GM12892 (cell line): ENCODE measurements at regions not wholly inside any gene's neighbourhood (a gene's known extent, or its start where the extent isn't known, plus 50 kb on each side); places are given as distances from the start of the nearest gene placed in this dataset.

Source experiments
- DNase-seq: peaks from one replicate; pipeline ENCODE4 v3.0.0; 2011; ENCODE audit not compliant: insufficient read length
- FAIRE-seq: peaks from 2 replicates; lab custom pipeline; 2011; peaks lifted over from hg19 to GRCh38; lab: Jason Lieb, UNC
- POLR2A ChIP-seq: IDR thresholded peaks from 2 replicates; pipeline ENCODE4 v1.6.1; 2011; ENCODE audit warnings: low read depth, low read length, control low read depth
- POLR2AphosphoS5 ChIP-seq: IDR thresholded peaks from 2 replicates; pipeline ENCODE4 v1.6.1; 2011; ENCODE audit warnings: low read depth, low read length, control low read depth
- TAF1 ChIP-seq: IDR thresholded peaks from 2 replicates; pipeline ENCODE4 v1.6.1; 2011; ENCODE audit warnings: low read depth, mild to moderate bottlenecking, control low read depth, low read length, borderline replicate concordance

DNA sequence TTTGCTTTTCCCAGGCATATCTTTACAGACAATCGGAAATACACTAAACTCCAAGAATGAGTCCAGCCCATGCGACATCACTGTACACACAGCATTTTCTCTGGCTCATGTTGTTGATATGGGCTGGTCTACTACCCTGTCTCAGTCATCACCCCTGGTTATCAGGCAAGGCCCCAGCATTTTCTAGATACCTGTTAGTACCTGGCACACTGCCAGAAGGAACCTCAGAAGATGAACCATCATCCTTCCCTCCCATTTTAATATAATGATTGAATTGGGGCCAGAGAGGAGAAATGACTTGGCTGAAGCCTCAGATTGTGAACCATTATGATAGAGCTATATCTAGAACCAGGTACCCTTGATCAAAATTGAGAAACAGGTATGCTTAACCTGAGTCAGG lies 406.2 kb downstream of the CDH11 start:
- TF ChIP-seq TAF1, result no peak
- no peak for TF ChIP-seq POLR2A
- no peak for TF ChIP-seq POLR2AphosphoS5
- FAIRE-seq (no peak), DNase-seq (no peak)

DNA sequence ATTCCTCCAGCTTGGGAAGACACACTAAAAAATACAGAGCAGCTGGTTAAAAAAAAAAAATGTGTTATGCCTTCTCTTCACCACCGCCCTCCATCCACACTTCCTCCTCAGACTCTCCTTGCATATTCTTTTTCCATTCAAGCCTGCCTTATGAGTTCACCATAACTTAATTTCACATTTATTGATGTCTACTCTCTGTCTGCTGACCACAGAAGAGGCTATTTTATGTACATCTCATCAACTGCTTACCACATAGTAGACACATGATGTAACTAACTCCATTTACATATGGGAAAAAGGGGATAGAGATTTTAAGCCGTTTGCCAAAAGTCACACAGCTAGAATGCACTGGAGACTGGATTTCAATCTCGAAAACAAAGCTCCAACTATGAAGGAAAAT lies 409.8 kb downstream of the CDH11 start:
- no peak for DNase-seq
- TF ChIP-seq POLR2AphosphoS5 (no peak), POLR2A (no peak), TAF1 (no peak)
- FAIRE-seq, result no peak

DNA sequence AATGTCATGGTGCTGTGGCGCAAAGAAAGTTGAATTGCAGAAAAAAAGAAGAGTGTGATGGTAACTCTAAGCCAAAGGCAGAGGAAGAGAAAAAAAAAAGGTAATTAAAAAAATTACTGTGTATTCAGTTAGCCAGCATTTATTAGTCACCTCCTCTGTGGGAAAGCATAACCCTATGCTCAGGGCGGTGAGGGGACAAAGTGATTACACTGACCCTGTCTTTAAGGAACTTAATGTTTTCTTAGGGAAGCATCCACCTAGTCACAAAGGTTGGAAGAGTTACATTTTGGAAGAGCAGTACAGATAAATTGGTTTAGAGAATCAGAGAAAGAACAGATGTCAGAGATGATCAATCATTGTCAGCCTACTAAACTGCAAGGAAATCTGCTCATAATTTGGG lies 410.3 kb downstream of the CDH11 start:
- FAIRE-seq (no peak), DNase-seq (no peak)
- TF ChIP-seq POLR2AphosphoS5 (no peak), POLR2A (no peak), TAF1 (no peak)

DNA sequence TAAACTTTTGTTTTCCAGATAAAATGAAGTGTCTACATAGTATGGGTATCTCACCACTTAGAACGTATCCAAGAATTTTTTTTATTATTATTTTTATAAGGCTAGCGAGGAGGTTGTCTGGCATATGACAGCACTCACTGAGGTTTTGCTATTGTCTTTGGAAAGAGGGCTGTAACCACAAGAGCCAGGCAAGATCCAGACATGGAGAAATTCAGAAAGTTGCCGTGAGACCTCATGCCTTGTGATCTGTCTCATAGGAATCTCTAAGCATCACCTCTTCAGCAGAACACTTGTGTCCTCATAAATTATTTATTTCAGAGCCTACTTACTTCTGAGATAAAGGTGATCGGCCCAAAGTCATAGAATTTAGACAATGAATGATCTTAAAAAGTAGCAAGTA lies 410.8 kb downstream of the CDH11 start:
- no peak for DNase-seq
- TF ChIP-seq TAF1 (no peak), POLR2A (no peak), POLR2AphosphoS5 (no peak)
- no peak for FAIRE-seq

DNA sequence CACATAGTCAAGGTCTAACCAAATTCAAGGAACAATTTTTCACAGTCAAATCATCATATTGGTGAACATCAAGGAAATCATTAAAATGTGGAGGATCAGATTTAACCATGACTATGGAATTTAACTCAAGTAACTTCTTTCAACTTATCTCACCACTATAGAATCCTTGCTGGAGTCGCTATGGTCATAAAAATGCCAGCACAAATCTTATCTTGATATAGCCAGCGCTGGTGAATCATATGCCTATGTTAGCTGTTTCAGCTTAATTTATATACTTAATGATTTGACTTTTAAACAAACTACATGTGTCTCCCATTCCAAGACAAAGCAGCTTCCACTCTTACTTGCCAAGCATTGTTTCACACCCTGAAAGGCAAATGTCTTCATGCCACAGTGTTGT lies 416.4 kb downstream of the CDH11 start:
- no peak for TF ChIP-seq POLR2A
- no peak for TF ChIP-seq TAF1
- TF ChIP-seq POLR2AphosphoS5, result no peak
- no peak for DNase-seq
- FAIRE-seq, result no peak

DNA sequence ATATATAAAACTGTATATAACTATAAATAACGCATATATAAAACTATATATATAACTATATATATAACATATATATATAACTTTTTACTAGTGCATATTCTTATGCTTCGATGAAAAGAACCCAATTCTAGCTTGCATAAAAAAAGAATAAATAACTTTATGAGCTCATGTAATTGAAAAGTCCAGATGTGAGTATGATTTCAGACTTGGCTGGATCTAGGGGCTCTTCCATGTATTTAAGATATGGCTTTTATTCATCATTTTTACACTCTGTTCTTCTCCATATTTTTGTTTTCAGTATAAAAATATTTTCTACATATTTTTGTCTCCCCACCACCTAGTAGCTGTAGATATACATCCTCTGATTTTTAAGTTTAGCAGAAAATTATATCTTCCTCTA lies 417.5 kb downstream of the CDH11 start:
- no peak for FAIRE-seq

DNA sequence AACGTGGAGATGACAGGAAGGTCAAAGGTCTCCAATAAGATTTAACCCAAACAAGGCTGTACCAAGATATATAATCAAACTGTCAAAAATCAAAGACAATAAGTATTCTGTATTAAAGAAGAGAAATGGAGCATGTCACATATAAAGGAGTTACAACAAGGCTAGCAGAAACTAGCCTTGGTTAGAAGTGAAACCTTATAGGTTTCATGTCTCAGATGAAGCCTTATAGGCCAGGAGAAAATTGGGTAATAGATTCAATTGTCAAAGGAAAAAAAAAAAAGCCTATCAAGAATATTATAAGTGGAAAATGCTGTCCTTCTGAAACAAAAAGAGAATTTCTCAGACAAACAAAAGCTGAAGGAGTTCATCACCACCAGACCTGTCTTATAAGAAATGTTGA lies 419.4 kb downstream of the CDH11 start:
- DNase-seq (no peak), FAIRE-seq (no peak)
- no peak for TF ChIP-seq POLR2A
- TF ChIP-seq POLR2AphosphoS5, result no peak
- no peak for TF ChIP-seq TAF1

More for the DNA sequence above, 417.5 kb downstream of the CDH11 start:
- TF ChIP-seq TAF1 (no peak), POLR2A (no peak), POLR2AphosphoS5 (no peak)
- DNase-seq, result no peak

DNA sequence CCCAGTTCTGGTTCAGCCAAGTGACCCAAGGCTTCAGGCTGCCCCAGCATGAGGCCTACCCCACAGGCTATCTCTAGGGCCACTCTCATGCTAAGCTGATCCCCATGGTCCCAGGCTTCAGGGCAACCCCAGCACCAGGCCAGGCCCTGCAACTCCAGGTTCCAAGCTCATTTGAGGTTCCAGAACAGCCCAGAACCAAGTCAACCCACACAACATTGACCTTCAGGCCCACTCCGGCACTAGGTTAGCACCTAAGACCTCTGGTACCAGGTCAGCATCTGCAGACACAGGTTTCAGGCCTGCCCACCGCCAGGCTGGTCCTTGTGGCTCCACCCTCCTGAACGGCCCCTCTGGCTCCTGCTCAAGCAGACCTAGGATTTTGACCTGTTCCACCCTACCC lies 421.2 kb downstream of the CDH11 start:
- TF ChIP-seq POLR2AphosphoS5, result no peak
- TF ChIP-seq POLR2A, result no peak
- TF ChIP-seq TAF1, result no peak
- no peak for FAIRE-seq
- DNase-seq, result no peak

DNA sequence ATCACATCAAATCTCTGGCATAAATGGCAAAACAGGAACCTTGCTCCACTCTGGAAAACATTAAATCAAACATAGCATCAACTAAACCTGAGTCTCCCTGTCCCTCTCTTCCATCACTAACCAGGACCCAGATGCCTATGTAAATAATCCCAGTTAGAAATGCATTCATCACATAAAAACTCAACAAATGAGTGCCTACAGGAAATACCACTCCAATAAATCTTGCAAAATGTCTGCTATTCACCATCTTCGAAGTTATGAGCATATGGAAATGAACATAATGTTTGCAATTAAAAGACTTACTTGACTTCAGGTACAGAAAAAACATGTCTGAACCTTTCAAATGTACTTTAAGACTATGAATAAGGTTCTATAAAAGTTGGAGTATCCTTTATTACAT lies 425.0 kb downstream of the CDH11 start:
- FAIRE-seq (no peak), DNase-seq (no peak)
- TF ChIP-seq POLR2AphosphoS5 (no peak), POLR2A (no peak), TAF1 (no peak)

DNA sequence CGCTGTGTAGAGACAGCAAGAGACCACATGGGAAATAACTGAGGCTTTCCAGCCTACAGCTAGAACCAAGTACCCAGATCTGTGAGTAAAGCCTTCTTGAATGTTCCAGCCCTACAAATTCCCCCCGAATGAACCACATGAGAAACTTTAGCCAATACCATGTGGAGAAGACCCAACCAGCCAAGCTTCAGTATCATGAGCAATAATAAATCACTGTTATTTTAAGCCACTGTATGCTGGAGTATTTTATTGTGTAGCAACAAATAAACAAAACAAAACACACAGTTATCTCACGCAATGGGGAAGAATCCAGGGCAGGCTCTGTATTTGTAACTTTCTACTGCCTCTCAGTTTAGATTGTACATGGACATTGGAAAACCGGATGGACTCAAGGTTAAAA lies 426.2 kb downstream of the CDH11 start:
- DNase-seq, result no peak
- FAIRE-seq, result no peak
- TF ChIP-seq TAF1 (no peak), POLR2AphosphoS5 (no peak), POLR2A (no peak)

DNA sequence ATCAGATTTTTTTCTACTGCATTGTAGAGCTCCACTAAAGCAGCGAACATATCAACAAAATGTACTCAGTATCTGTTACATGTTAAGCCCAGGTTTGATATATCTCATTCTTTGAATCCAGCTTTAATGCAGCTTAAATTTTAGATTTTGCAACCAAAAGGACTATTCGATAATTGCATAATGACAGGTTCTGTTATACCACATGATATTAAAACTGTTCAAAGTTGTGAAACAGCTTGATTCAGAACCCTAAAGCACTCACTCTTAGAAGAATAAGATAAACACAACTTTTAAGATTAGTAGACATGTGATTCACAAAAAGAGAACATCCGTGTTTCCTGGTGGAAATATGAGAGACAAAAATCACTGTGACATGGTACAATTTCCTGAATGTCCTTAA lies 427.9 kb downstream of the CDH11 start:
- no peak for DNase-seq
- FAIRE-seq, result no peak
- no peak for TF ChIP-seq TAF1
- TF ChIP-seq POLR2AphosphoS5, result no peak
- TF ChIP-seq POLR2A, result no peak

DNA sequence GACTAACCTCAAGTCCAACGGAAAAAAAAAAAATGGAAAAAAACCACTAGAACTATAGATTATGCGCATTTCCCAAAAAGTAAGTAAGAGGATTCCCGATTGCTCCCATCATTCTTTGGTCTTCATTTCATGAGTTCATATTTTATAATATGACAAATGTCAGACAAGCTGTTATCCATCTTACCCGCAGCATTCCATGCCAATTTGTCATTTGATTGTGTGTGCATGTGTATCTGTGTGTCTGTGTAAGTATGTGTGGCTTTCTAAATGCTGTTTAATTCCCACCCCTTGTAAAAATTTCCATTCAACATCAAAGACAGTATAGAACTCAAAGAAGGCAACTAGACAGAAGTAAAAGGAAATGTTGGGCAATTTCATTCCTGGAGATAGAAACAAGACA lies 434.1 kb downstream of the CDH11 start:
- no peak for TF ChIP-seq TAF1
- no peak for TF ChIP-seq POLR2A
- no peak for TF ChIP-seq POLR2AphosphoS5
- no peak for DNase-seq
- FAIRE-seq, result no peak

DNA sequence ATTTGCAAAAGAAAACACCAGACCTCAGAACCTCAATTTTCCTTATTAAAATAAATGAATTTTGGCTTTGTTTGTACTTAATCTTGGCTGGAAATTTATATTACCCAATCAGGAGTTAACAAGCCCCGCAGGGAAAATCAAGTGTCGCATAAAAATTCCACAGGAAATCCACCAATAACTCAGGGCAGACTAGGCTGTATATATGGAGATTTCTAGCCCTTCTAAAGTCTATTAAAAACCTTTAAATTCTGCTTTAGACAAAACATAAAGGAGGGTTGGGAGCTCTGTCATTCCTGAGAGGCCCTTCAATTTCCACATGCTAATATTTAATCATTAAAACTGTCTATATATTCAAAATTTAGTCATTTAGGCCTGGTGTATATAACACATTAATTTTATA lies 434.7 kb downstream of the CDH11 start:
- FAIRE-seq (no peak), DNase-seq (no peak)
- TF ChIP-seq POLR2AphosphoS5, result no peak
- TF ChIP-seq TAF1, result no peak
- no peak for TF ChIP-seq POLR2A
